Trophoblast cell (in vitro differentiated cells and primary cell): ENCODE measurements at regions not wholly inside any gene's neighbourhood (a gene's known extent, or its start where the extent isn't known, plus 50 kb on each side); places are given as distances from the start of the nearest gene placed in this dataset.

Experiments used
- DNase-seq, 2 donors: peaks; one replicate each; pipeline ENCODE4 v3.0.0-alpha.2; 2016
- H2AFZ ChIP-seq: 2 replicates; pipeline ENCODE4 v1.6.1; 2013; ENCODE audit warnings: low read length, moderate library complexity, mild to moderate bottlenecking; ENCODE audit not compliant: insufficient read depth, poor library complexity
- H2AK5ac ChIP-seq: 2 replicates; pipeline ENCODE4 v1.6.1; 2013; ENCODE audit warnings: mild to moderate bottlenecking, low read length
- H2BK120ac ChIP-seq: 2 replicates; pipeline ENCODE4 v1.6.1; 2013; ENCODE audit warnings: low read length, mild to moderate bottlenecking, moderate library complexity; ENCODE audit not compliant: insufficient read depth, poor library complexity
- H2BK12ac ChIP-seq: 2 replicates; pipeline ENCODE4 v1.6.1; 2013; ENCODE audit warnings: mild to moderate bottlenecking, low read length, moderate library complexity
- H2BK5ac ChIP-seq: 2 replicates; pipeline ENCODE4 v1.6.1; 2013; ENCODE audit warnings: low read length, low read depth, moderate library complexity, mild to moderate bottlenecking; ENCODE audit not compliant: poor library complexity
- H3K14ac ChIP-seq: 2 replicates; pipeline ENCODE4 v1.6.1; 2013; ENCODE audit warnings: mild to moderate bottlenecking, low read length
- H3K18ac ChIP-seq: 2 replicates; pipeline ENCODE4 v1.6.1; 2013; ENCODE audit warnings: mild to moderate bottlenecking, low read length
- H3K23ac ChIP-seq: 2 replicates; pipeline ENCODE4 v1.6.1; 2013; ENCODE audit warnings: low read length
- H3K27ac ChIP-seq: 2 replicates; pipeline ENCODE4 v1.5.1; 2013; ENCODE audit warnings: low read depth, mild to moderate bottlenecking, inconsistent platforms, low read length, moderate library complexity
- H3K27me3 ChIP-seq: 2 replicates; pipeline ENCODE4 v1.6.1; 2013; ENCODE audit warnings: inconsistent platforms, mild to moderate bottlenecking, low read length, moderate library complexity; ENCODE audit not compliant: insufficient read depth
- H3K36me3 ChIP-seq, 2 experiments: 1 replicate in 1 of 2; 2 replicates in 1 of 2; pipeline ENCODE4 v1.6.1; 2013; ENCODE audit warnings: low read length in 2 of 2, mild to moderate bottlenecking in 2 of 2, moderate library complexity in 1 of 2; ENCODE audit not compliant: insufficient read depth in 2 of 2, control insufficient read depth in 1 of 2
- H3K4ac ChIP-seq: 2 replicates; pipeline ENCODE4 v1.6.1; 2013; ENCODE audit warnings: low read depth, mild to moderate bottlenecking, low read length, moderate library complexity
- H3K4me1 ChIP-seq, 2 experiments: 1 replicate in 1 of 2; 2 replicates in 1 of 2; pipeline ENCODE4 v1.6.1; 2013; ENCODE audit warnings: low read length in 2 of 2, mild to moderate bottlenecking in 2 of 2, moderate library complexity in 1 of 2; ENCODE audit not compliant: insufficient read depth in 2 of 2, control insufficient read depth in 1 of 2
- H3K4me2 ChIP-seq: 2 replicates; pipeline ENCODE4 v1.6.1; 2013; ENCODE audit warnings: inconsistent platforms, mild to moderate bottlenecking, low read length, moderate library complexity
- H3K4me3 ChIP-seq: 2 replicates; pipeline ENCODE4 v1.5.1; 2013; ENCODE audit warnings: mild to moderate bottlenecking, low read depth, low read length, inconsistent platforms
- H3K79me1 ChIP-seq: one replicate; pipeline ENCODE4 v1.6.1; 2013; ENCODE audit warnings: low read length
- H3K79me2 ChIP-seq: 2 replicates; pipeline ENCODE4 v1.6.1; 2013; ENCODE audit warnings: low read length, mild to moderate bottlenecking; ENCODE audit not compliant: control insufficient read depth, insufficient read depth, poor library complexity
- H3K9ac ChIP-seq: 2 replicates; pipeline ENCODE4 v1.6.1; 2013; ENCODE audit warnings: mild to moderate bottlenecking, low read length
- H3K9me3 ChIP-seq: 2 replicates; pipeline ENCODE4 v1.6.1; 2013; ENCODE audit warnings: low read depth, mild to moderate bottlenecking, control low read depth, inconsistent platforms, low read length; ENCODE audit not compliant: insufficient read depth
- H4K12ac ChIP-seq: 2 replicates; pipeline ENCODE4 v1.6.1; 2013; ENCODE audit warnings: low read depth, mild to moderate bottlenecking, low read length, moderate library complexity
- H4K8ac ChIP-seq: 2 replicates; pipeline ENCODE4 v1.6.1; 2013; ENCODE audit warnings: low read depth, mild to moderate bottlenecking, low read length, moderate library complexity
- H4K91ac ChIP-seq: one replicate; pipeline ENCODE4 v1.6.1; 2013; ENCODE audit warnings: low read depth, mild to moderate bottlenecking, low read length, moderate library complexity
- WGBS: extraction: QIAGEN DNeasy Blood & Tissue Kit; methylation state at CpG from one replicate; pipeline ENCODE4 v1.1.7; 2013; ENCODE audit warnings: missing lambda C conversion rate; ENCODE audit not compliant: insufficient read length, insufficient coverage; ENCODE audit errors: extremely low coverage; 5-methylcytosine and 5-hydroxymethylcytosine counted together

- Histone ChIP-seq H2BK120ac (no peak overlapping the region), H4K12ac (no peak overlapping the region), H4K8ac (no peak overlapping the region), H3K4me1 (no peaks in the 10 kb centered on the region), H3K9ac (no peak overlapping the region), H3K4me3 (no peak overlapping the region), H3K36me3 (no peaks in the 10 kb centered on the region), H3K27me3 (no peaks in the 10 kb centered on the region), H3K79me2 (no peaks in the 10 kb centered on the region), H4K91ac (no peak overlapping the region), H3K9me3 (peaks cover 3% of the 10 kb centered on the region), H2AK5ac (no peak overlapping the region), H3K79me1 (no peaks in the 10 kb centered on the region), H3K18ac (no peak overlapping the region), H3K27ac (no peak overlapping the region), H3K23ac (no peak overlapping the region), H2BK12ac (no peak overlapping the region), H3K4me2 (no peak overlapping the region), H3K14ac (no peak overlapping the region), H3K4ac (no peak overlapping the region), H2AFZ (no peak overlapping the region), H2BK5ac (no peak overlapping the region)
- DNase-seq, result no peak
- no CpG with 5 or more reads among the region's 4 CpGs for WGBS
Observed at GRCh38 chr15:59819092-59819491, 130.0 kb upstream of the BNIP2 start.

- Histone ChIP-seq H3K27ac (no peak overlapping the region), H2BK120ac (no peak overlapping the region), H2BK12ac (no peak overlapping the region), H3K79me2 (no peaks in the 10 kb centered on the region), H2AK5ac (no peak overlapping the region), H3K27me3 (no peaks in the 10 kb centered on the region), H3K14ac (no peak overlapping the region), H2BK5ac (no peak overlapping the region), H4K12ac (no peak overlapping the region), H3K18ac (no peak overlapping the region), H3K9me3 (peaks cover 3% of the 10 kb centered on the region), H3K9ac (no peak overlapping the region), H3K79me1 (no peaks in the 10 kb centered on the region), H4K91ac (no peak overlapping the region), H3K4me2 (no peak overlapping the region), H3K4ac (no peak overlapping the region), H3K23ac (no peak overlapping the region), H2AFZ (no peak overlapping the region), H4K8ac (no peak overlapping the region), H3K36me3 (no peaks in the 10 kb centered on the region), H3K4me1 (no peaks in the 10 kb centered on the region), H3K4me3 (no peak overlapping the region)
- no CpG with 5 or more reads among the region's 6 CpGs for WGBS
- DNase-seq, result no peak
Observed at GRCh38 chr15:59818336-59818735, 129.2 kb upstream of the BNIP2 start.

- Histone ChIP-seq H2BK5ac (no peak overlapping the region), H3K4me1 (no peaks in the 10 kb centered on the region), H4K8ac (no peak overlapping the region), H4K12ac (no peak overlapping the region), H4K91ac (no peak overlapping the region), H3K27ac (no peak overlapping the region), H3K36me3 (no peaks in the 10 kb centered on the region), H2BK120ac (no peak overlapping the region), H2AK5ac (no peak overlapping the region), H2BK12ac (no peak overlapping the region), H2AFZ (no peak overlapping the region), H3K4me3 (no peak overlapping the region), H3K4ac (no peak overlapping the region), H3K79me1 (no peaks in the 10 kb centered on the region), H3K79me2 (no peaks in the 10 kb centered on the region), H3K4me2 (no peak overlapping the region), H3K27me3 (no peaks in the 10 kb centered on the region), H3K9me3 (peaks cover 1% of the 10 kb centered on the region), H3K9ac (no peak overlapping the region), H3K23ac (no peak overlapping the region), H3K18ac (no peak overlapping the region), H3K14ac (no peak overlapping the region)
- no CpG with 5 or more reads among the region's 5 CpGs for WGBS
- DNase-seq, result no peak
Observed at GRCh38 chr15:59817834-59818233, 128.7 kb upstream of the BNIP2 start.

GRCh38 chr15:59817053-59817452 is 127.9 kb upstream of the BNIP2 start:
- WGBS, result no CpG with 5 or more reads among the region's 1 CpG
- Histone ChIP-seq H3K4ac (no peak overlapping the region), H3K4me2 (no peak overlapping the region), H2AK5ac (no peak overlapping the region), H3K18ac (no peak overlapping the region), H4K12ac (no peak overlapping the region), H3K79me1 (no peaks in the 10 kb centered on the region), H3K27ac (no peak overlapping the region), H2BK5ac (no peak overlapping the region), H3K14ac (no peak overlapping the region), H3K9me3 (peaks cover 1% of the 10 kb centered on the region), H3K23ac (no peak overlapping the region), H3K79me2 (no peaks in the 10 kb centered on the region), H2AFZ (no peak overlapping the region), H3K27me3 (no peaks in the 10 kb centered on the region), H4K8ac (no peak overlapping the region), H2BK120ac (no peak overlapping the region), H4K91ac (no peak overlapping the region), H3K9ac (no peak overlapping the region), H3K4me3 (no peak overlapping the region), H3K4me1 (no peaks in the 10 kb centered on the region), H3K36me3 (no peaks in the 10 kb centered on the region), H2BK12ac (no peak overlapping the region)
- no peak for DNase-seq
